Activated CD4-positive, alpha-beta T cell treated with anti-CD3 and anti-CD28 coated beads for 1 hour (primary cell): ENCODE measurements at regions not wholly inside any gene's neighbourhood (a gene's known extent, or its start where the extent isn't known, plus 50 kb on each side); places are given as distances from the start of the nearest gene placed in this dataset.
"Not testable (repeated sequence)": the region's sequence is repeated elsewhere in the genome, so short reads cannot be mapped to it uniquely, and the experiment has no call there.

Source experiments
- DNase-seq: peaks from one replicate; pipeline ENCODE4 v3.0.0-alpha.2; 2020

DNA sequence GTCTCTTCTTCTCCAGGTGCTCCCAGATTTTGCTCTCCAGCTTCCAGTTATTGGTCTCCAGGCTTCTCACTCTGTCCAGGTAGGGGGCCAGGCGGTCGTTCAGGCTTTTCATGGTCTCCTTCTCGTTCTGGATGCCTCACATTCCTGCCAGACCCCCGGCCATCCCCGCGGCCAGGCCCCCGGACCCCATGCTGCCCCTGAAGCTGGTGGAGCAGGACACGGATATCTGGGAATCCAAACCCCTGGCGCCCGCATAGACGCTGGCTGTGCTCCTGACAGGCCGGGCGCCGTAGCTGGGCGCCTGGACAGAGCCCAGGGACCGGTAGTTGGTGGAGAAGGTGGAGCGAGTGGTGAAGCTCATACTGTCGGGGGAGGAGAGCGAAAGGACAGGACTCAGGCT lies 534.4 kb upstream of the TLE4 start:
- no peak for DNase-seq

DNA sequence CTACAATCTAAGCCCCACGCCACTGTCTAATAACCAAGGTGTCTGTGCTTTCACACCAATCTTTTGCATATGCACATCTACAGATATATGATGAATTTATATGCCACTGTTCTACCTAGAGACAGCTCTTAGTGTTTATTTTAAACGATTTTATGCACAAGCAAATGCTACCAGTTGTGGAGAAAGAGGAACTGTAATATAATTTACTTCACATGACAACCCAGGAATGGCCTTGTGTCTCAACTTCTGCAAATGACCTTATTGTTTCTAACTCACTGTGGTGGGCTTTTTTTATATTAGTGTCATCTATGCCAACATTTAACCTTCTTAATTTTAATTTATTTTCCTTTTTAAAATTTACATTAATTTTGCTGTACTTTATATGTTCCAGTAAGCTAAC lies 531.1 kb upstream of the TLE4 start:
- DNase-seq, result no peak

DNA sequence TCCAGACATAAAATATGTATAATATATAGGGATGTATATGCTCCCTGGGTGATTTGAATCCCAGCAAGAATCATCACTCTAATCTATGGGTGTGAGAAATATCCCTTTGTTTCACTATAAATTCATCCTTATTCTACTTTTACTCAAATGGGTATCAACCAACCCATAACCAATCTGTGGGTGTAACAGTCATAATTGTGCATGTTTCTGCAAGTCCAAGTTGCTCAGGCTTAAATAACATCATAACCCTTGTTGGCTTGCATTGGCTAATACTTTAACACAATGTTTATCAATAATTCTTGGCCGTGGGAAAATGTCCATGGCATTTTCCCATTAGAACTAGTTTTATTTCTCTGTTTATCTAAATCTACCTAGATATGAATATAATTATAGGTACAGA lies 530.5 kb upstream of the TLE4 start:
- no peak for DNase-seq

DNA sequence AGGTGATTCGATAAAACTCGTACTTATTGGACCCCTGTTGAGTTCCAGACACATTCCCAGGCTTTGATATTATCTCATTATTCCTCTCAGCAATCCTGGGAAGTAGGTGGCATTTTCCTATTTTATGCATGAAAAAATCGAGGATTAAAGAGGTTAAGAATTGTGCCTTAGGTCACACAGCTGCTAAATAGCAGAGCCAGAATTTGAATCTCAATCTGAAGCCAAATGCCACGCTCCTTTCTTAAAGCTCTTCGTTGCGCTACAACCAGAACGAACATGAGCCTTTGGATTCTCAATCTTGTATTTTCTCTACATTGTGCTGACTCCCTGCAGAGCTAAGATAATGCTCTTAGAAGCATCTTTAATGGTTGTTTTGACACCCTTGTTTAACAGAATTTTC lies 527.8 kb upstream of the TLE4 start:
- no peak for DNase-seq

DNA sequence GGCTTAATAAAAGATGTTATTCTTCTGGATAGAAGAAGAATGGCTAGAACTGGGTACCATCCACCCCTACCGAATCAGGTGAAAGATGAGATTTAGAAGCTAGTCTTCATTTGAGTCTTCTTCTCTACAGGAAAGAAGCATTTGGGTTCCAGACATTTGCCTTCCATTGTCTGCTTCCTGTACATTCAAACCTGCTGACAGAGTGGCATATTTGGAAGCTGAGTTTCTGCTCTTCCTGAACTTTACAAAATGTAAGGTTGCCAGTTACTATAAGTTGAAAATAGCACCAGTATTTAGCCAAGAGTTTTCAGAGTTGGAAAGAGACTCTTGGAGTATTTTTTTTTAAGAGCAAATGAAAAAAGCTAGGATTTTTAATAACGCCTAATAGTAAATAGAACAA lies 525.4 kb upstream of the TLE4 start:
- no peak for DNase-seq

DNA sequence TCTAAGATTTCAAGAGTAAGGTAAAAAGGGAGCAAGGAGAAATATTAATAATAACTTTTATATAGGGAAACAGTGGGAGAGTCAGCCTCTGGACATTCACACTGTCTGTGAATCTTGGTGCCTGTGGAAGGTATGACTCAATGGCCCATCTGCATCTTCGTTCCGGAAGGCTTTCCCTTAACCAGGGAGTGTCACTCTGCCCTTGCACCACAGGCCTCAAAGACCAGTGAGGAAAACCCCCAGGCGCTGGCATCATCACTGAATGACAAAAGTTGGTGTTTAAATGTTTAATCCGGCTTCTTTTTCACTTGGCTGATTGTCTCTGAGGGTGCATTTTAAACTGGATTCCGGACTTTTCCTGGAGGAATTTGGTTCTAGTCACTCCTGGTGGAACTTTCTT lies 522.4 kb upstream of the TLE4 start:
- no peak for DNase-seq

- no peak for DNase-seq
These were observed 518.2 kb upstream of the TLE4 start for GRCh38 chr9:79053598-79053997.

GRCh38 chr9:79054500-79054899 lies 517.3 kb upstream of the TLE4 start:
- no peak for DNase-seq

DNA sequence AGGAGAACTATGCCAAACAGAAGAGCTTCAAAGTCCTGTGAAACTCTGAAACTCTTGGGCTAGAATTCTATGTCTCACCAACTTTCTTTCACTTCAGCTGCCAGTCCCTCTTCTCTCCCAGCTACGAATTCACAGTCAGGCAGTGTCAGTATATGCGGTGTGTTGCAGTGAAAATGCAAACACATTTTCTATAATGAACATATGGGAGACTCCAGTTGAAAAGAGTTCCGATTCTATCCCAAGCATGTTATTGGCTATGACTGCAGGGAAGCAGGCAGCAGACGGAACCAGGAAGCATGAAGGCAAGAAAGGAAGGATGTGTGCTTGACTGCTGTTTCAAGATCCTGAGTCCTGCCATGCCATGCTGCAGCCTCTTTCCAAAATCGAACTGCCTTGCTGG lies 515.7 kb upstream of the TLE4 start:
- no peak for DNase-seq

DNA sequence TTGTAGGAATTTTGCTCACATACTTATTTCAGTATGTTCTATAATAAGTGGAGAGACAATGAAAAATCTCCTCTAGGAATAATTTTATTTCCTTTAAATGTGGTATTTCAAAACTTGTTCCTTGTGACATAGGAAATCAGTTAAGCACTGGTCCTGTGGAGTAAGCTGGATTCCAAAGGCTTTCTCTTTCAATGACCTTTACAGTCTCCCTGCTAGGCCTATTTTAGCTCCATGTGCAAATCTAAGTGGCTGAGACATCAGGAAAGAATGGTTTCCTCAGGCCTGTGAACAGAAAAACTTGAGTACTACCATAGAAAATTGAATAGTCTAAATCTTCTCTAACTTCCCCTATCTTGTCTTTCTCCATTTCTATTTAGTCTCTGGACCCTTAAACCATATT lies 514.2 kb upstream of the TLE4 start:
- DNase-seq, result no peak

DNA sequence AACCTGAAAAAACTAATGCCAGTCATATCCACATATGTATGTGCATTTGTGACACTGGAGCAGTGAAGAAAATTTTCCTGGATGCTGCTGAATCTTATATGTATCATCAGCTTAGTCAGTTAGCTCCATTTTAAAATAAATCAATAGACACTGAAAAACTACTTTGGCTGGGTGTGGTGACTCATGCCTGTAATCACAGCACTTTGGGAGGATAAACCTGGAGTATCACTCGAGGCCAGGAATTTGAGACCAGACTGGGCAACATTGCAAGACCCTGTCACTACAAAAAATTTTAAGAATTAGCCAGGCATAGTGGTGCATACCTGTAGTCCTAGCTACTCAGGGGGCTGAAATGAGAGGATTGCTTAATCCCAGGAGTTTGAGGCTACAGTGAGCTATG lies 511.0 kb upstream of the TLE4 start:
- DNase-seq, result no peak

- no peak for DNase-seq
These were observed 509.8 kb upstream of the TLE4 start for GRCh38 chr9:79061752-79062616.

GRCh38 chr9:79073201-79073600 lies 498.6 kb upstream of the TLE4 start:
- DNase-seq, result no peak

DNA sequence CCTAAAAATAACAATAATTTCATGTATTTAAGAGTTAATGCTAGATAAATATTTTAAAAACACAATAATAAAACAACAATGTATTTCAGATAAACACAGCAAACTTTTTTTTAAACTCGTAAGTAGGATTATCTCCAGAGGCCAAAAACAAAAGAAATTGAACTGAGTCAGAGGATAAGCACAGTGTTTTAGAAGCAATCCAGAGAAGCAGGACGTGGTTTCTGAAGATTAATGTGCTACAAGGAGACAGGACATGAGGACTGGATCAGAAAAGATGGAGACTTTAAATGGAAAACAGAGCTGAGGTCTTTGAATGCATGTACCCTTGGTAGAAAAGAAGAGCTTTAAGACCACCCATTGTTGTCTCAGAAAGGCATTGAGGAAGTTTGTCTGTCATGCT lies 491.2 kb upstream of the TLE4 start:
- no peak for DNase-seq

DNA sequence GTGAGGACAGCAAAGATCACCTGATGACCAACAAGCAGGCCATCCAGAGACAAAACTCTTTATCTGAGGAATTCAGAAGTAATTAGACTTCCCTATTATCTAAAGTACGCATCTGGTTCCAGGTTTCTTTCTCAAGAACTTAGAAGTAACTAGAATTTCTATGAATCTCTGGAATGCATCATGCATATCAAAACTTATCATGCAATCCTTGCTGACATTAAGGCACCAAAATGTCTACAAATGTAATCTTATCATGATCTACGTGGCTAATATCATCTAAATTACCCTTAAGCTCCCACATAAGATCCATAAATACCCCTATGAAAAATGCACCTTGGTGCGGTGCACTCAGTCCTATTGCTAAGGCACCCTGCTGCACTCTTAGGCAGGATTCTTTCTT lies 488.1 kb upstream of the TLE4 start:
- DNase-seq, result no peak

DNA sequence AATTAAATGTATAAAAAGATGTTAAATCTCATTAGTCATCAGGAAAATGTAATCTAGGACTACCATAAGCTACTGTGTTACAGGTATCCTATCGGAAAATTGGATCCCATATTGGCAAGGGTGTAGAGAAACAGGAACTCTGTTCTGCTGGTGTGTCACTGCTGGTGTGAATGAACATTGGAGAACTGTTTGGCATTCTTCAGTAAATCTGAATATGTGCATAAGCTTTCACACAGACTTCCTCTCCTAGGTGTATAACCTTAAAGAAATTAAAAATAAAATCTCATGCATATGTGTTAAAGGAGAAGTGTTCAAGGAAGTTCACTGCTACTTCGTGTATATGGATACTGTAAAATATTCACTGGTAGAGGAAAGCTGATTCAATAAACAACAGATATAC lies 484.6 kb upstream of the TLE4 start:
- DNase-seq, result no peak

GRCh38 chr9:79089054-79089560 lies 482.7 kb upstream of the TLE4 start:
- no peak for DNase-seq

- DNase-seq, result not testable (repeated sequence)
These were observed 481.9 kb upstream of the TLE4 start for GRCh38 chr9:79089851-79090250.

DNA sequence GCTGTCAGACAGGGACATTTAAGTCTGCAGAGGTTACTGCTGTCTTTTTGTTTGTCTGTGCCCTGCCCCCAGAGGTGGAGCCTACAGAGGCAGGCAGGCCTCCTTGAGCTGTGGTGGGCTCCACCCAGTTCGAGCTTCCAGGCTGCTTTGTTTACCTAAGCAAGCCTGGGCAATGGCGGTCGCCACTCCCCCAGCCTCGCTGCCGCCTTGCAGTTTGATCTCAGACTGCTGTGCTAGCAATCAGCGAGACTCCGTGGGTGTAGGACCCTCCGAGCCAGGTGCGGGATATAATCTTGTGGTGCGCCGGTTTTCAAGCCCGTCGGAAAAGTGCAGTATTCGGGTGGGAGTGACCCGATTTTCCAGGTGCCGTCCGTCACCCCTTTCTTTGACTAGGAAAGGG lies 468.5 kb upstream of the TLE4 start:
- DNase-seq, result not testable (repeated sequence)

DNA sequence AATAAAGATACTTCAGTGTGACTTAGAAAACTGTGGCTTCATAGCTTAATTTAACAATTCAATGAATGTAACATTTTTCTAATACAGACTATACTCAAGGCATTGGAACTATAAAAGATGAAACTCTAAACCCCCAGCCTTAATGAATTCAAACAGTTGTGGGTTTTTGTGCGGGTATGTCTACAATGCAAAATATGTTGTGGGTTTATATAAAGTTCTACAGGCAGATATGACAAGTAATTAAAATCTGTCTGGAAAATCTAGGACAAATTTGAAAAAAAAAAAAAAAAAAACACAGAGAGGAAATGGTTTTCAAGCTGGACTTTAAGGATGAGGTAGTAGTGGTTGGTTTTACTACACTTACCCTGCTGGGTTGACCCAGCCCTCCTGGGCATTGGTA lies 467.5 kb upstream of the TLE4 start:
- no peak for DNase-seq

DNA sequence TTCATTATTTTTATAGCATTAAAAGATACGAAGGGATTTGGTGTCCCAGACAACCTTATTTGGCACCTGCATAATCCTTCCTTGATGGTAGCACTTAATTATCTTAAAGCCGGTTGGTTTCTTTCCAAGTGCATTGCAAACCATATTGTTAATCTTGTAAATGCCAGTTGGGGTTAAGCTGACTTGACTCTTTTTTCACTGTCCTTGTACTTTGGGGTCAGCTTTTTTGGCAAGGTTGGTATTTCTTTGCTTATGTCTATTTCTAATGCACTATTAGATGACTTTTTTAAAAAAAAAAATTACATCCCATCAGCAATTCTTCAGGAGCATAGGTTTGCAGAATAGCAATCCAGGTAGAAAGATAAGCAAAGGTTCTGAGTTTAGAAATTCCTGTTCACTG lies 466.8 kb upstream of the TLE4 start:
- DNase-seq, result no peak

GRCh38 chr9:79107911-79108676 lies 463.7 kb upstream of the TLE4 start:
- DNase-seq, result no peak

GRCh38 chr9:79111653-79112052 lies 460.1 kb upstream of the TLE4 start:
- no peak for DNase-seq

GRCh38 chr9:79115176-79115575 lies 456.6 kb upstream of the TLE4 start:
- DNase-seq, result no peak
